Calu3 (cell line): ENCODE measurements at regions not wholly inside any gene's neighbourhood (a gene's known extent, or its start where the extent isn't known, plus 50 kb on each side); places are given as distances from the start of the nearest gene placed in this dataset.

ENCODE experiments used
- BruUV-seq: library from RNA; stranded (reverse); fragments of 400-500 nt; replicated peaks from 2 replicates; lab custom pipeline; 2021; lab: Mats Ljungman, UMichigan
- CTCF ChIA-PET: fragments of 300-600 bp; sonication (Branson Sonifier 250); formaldehyde crosslinking; loops from one replicate; lab custom pipeline; 2022; ENCODE audit warnings: antibody characterized with exemption; lab: Charles Lee
- DNase-seq: peaks from one replicate; pipeline ENCODE4 v3.0.0; 2022
- H3K27ac Mint-ChIP-seq: one replicate; pipeline ENCODE4 v1.8.0; 2022; ENCODE audit warnings: mixed read lengths; ENCODE audit not compliant: unreplicated experiment
- H3K27me3 Mint-ChIP-seq: one replicate; pipeline ENCODE4 v1.8.0; 2022; ENCODE audit warnings: mixed read lengths; ENCODE audit not compliant: unreplicated experiment
- H3K36me3 Mint-ChIP-seq: one replicate; pipeline ENCODE4 v1.8.0; 2022; ENCODE audit warnings: mild to moderate bottlenecking, moderate library complexity, mixed read lengths; ENCODE audit not compliant: insufficient read depth, unreplicated experiment
- H3K4me1 Mint-ChIP-seq: one replicate; pipeline ENCODE4 v1.8.0; 2022; ENCODE audit warnings: mild to moderate bottlenecking, low read depth, mixed read lengths; ENCODE audit not compliant: unreplicated experiment
- H3K4me3 Mint-ChIP-seq: one replicate; pipeline ENCODE4 v1.8.0; 2022; ENCODE audit warnings: mild to moderate bottlenecking, low read depth, moderate library complexity, mixed read lengths; ENCODE audit not compliant: unreplicated experiment
- H3K9me3 Mint-ChIP-seq: one replicate; pipeline ENCODE4 v1.8.0; 2022; ENCODE audit warnings: low read depth, mixed read lengths; ENCODE audit not compliant: unreplicated experiment
- intact Hi-C: fragments of 100-400 bp; cut with micrococcal nuclease; formaldehyde crosslinking; loops from one replicate; pipeline ENCODE4 v1.10.0; 2022; ENCODE audit not compliant: unreplicated experiment
- TF ChIP-seq, protein P1 (sequence below): fragments of 200-600 bp; IDR thresholded peaks from one replicate; pipeline ENCODE4 v1.8.0; 2022; ENCODE audit warnings: antibody characterized with exemption; ENCODE audit not compliant: unreplicated experiment

DNA sequence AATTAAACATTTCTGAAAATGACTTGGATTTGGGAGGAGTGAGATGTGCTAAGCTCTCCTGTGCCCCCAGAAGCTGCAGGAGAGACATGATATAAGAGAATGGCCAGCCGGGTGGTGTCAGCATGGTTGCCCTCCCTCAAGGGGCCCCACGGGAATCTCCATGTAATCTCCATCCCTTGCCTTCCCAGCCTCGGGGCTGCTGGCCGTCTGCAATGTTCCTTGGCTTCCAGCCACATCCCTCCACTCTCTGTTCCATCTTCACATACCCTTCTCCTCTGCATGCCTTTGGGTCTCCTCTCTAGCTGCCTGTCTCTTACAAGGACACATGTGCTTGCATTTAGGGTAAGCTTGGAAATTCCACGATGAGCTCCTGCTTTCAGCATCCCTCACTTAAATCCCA lies 172.0 kb downstream of the TSHZ3 start:
- Mint-ChIP-seq H3K4me3 (no peak overlapping the region), H3K27ac (no peak overlapping the region), H3K36me3 (no peaks in the 10 kb centered on the region), H3K27me3 (no peaks in the 10 kb centered on the region), H3K9me3 (peaks cover 29% of the 10 kb centered on the region), H3K4me1 (no peaks in the 10 kb centered on the region)
- DNase-seq = no peak
- TF ChIP-seq, protein P1, sequence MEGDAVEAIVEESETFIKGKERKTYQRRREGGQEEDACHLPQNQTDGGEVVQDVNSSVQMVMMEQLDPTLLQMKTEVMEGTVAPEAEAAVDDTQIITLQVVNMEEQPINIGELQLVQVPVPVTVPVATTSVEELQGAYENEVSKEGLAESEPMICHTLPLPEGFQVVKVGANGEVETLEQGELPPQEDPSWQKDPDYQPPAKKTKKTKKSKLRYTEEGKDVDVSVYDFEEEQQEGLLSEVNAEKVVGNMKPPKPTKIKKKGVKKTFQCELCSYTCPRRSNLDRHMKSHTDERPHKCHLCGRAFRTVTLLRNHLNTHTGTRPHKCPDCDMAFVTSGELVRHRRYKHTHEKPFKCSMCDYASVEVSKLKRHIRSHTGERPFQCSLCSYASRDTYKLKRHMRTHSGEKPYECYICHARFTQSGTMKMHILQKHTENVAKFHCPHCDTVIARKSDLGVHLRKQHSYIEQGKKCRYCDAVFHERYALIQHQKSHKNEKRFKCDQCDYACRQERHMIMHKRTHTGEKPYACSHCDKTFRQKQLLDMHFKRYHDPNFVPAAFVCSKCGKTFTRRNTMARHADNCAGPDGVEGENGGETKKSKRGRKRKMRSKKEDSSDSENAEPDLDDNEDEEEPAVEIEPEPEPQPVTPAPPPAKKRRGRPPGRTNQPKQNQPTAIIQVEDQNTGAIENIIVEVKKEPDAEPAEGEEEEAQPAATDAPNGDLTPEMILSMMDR = no peak
- intact Hi-C loops = no loop called here
- BruUV-seq = no TSS peak
- CTCF ChIA-PET = no interaction called here

DNA sequence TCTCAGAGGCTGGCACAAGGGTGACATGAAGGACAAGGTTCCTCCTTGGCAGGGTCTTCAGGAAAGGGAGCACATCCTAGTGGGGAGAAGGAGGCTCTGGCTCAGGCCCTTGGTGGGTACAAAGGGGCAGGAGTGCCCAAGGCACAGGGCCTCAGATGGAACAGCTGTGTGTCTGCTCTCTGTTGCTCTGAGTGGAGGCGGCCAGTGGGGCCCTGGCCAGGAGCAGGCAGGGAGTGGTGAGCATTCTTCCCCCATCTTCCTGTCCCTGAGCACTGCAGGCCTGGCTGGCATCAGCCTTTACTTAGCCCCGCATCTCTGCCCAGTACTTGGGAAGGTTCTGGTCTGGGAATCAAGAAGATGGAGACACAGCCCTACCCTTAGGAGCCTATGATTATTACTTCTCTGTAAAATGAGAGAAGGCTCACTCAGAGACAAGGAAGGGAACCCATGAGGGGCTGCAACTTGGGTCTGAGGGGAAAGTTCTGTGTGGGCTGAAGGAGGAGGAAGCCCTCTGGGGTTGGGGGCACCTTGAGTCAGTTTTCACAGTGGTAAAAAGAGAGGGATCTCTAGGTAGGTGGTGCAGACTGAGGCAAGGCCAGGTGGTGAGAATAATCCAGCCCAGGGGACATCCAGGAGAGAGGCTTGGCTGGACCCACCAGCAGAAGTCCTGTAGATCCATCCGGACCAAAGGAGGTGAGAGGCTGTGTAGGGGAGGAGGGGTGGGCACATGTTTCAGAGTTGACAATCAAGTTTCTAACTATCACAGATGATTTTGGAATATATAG lies 173.5 kb downstream of the TSHZ3 start:
- Mint-ChIP-seq H3K27me3 (no peaks in the 10 kb centered on the region), H3K4me3 (no peak overlapping the region), H3K27ac (no peak overlapping the region), H3K9me3 (peaks cover 28% of the 10 kb centered on the region), H3K4me1 (no peaks in the 10 kb centered on the region), H3K36me3 (no peaks in the 10 kb centered on the region)
- CTCF ChIA-PET = no interaction called here
- intact Hi-C loops = no loop called here
- DNase-seq = no peak
- no TSS peak for BruUV-seq
- TF ChIP-seq, protein P1 = no peak

DNA sequence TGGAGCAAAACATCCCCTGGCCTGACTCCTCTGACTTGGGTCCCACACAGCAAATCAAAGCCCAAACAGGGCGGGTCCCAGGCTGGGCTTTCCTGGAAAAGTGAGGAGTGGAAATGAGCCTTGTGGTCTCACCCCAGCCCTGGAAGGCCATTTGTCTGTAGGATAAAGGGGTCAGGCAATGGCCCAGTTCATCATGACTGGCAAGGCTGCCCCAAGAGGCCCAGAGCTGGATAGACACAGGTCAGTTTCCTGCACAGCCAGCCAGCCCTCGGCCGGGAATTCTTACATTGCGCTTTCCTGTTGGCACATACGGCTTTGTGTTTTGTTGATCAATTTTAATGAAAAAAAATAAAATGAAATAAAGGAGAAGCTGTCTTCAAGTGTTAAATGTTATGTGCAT lies 174.3 kb downstream of the TSHZ3 start:
- no peaks in the 10 kb centered on the region for H3K36me3 Mint-ChIP-seq

DNA sequence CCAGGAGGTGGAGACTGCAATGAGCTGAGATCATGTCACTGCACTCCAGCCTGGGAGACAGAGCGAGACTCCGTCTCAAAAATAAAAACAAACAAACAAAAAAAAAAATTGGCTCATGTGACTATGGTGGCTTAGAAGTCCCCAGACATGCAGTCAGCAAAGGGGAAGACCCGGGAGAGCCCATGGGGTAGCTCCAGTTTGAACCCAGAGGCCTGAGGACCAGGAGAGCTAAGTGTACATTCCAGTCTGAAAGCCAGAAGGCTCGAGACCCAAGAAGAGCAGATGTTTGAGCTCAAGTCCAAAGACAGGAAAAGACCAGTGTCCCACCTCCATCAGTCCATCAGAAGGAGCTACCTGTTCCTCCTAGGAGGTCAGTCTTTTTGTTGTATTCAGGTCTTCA lies 175.2 kb downstream of the TSHZ3 start:
- no peak for DNase-seq
- Mint-ChIP-seq H3K9me3 (peaks cover 26% of the 10 kb centered on the region), H3K27me3 (no peaks in the 10 kb centered on the region), H3K36me3 (no peaks in the 10 kb centered on the region), H3K27ac (no peak overlapping the region), H3K4me3 (no peak overlapping the region), H3K4me1 (no peaks in the 10 kb centered on the region)
- CTCF ChIA-PET = no interaction called here
- BruUV-seq = no TSS peak
- intact Hi-C loops = no loop called here
- TF ChIP-seq, protein P1 = no peak

More for the DNA sequence above, 174.3 kb downstream of the TSHZ3 start:
- H3K27ac Mint-ChIP-seq = no peak overlapping the region
- CTCF ChIA-PET = no interaction called here
- no peak for DNase-seq
- BruUV-seq = no TSS peak
- H3K9me3 Mint-ChIP-seq = peaks cover 28% of the 10 kb centered on the region
- no peak overlapping the region for H3K4me3 Mint-ChIP-seq
- intact Hi-C loops = no loop called here
- TF ChIP-seq, protein P1 = no peak
- no peaks in the 10 kb centered on the region for H3K27me3 Mint-ChIP-seq
- no peaks in the 10 kb centered on the region for H3K4me1 Mint-ChIP-seq
